ENCODE measurements at regions not wholly inside any gene's neighbourhood (a gene's known extent, or its start where the extent isn't known, plus 50 kb on each side); places are given as distances from the start of the nearest gene placed in this dataset.

DNA sequence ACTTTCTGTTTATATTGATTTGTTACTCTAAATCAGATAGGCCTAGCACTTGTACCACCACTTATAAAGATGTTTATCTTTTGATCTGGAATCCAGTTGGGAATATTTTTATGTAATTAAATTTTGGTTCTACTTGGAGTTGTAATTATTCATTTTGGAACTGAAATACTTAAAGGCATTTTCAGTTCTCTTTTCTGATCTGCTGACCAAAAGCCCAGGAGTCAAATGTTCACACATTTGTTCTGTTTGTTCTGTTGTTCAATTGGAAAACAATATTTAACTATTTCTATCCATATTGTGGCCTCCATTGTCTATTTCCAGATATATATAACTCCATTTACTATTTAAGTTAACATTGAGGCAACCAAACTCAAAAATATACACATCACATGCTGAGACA is 912.4 kb upstream of the EPHA6 start:
- no peaks in the 10 kb centered on the region for H3K9me3 Mint-ChIP-seq (ENCODE audit: unreplicated experiment)
- no peak overlapping the region for H3K27ac Mint-ChIP-seq (ENCODE audit: unreplicated experiment)
- H3K4me1 Mint-ChIP-seq (ENCODE audit: low read depth, unreplicated experiment) = peaks cover 5% of the 10 kb centered on the region
- Histone ChIP-seq H2AFZ (ENCODE audit: low read depth, low read length) (no peak overlapping the region), H3K36me3 (ENCODE audit: insufficient read depth, low read length) (no peaks in the 10 kb centered on the region), H3K27me3 (ENCODE audit: insufficient read depth, low read length) (no peaks in the 10 kb centered on the region), H3K9me3 (ENCODE audit: insufficient read depth, low read depth, low read length) (no peaks in the 10 kb centered on the region), H3K4me2 (ENCODE audit: low read length) (no peak overlapping the region), H3K4me3 (ENCODE audit: insufficient read depth, low read depth, low read length) (no peak overlapping the region), H3K4me1 (ENCODE audit: insufficient read depth, low read length) (no peaks in the 10 kb centered on the region), H3K79me2 (ENCODE audit: insufficient read depth, low read length) (no peaks in the 10 kb centered on the region), H3K9ac (ENCODE audit: low read length) (no peak overlapping the region), H3K27ac (ENCODE audit: low read depth, low read length) (no peak overlapping the region), H4K20me1 (ENCODE audit: insufficient read depth, low read length) (no peaks in the 10 kb centered on the region)
- TF ChIP-seq EZH2 (IDR thresholded peaks at IDR 0.05; ENCODE audit: insufficient read depth, low read length) = no peak
- TF ChIP-seq, protein P1, sequence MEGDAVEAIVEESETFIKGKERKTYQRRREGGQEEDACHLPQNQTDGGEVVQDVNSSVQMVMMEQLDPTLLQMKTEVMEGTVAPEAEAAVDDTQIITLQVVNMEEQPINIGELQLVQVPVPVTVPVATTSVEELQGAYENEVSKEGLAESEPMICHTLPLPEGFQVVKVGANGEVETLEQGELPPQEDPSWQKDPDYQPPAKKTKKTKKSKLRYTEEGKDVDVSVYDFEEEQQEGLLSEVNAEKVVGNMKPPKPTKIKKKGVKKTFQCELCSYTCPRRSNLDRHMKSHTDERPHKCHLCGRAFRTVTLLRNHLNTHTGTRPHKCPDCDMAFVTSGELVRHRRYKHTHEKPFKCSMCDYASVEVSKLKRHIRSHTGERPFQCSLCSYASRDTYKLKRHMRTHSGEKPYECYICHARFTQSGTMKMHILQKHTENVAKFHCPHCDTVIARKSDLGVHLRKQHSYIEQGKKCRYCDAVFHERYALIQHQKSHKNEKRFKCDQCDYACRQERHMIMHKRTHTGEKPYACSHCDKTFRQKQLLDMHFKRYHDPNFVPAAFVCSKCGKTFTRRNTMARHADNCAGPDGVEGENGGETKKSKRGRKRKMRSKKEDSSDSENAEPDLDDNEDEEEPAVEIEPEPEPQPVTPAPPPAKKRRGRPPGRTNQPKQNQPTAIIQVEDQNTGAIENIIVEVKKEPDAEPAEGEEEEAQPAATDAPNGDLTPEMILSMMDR (IDR thresholded peaks at IDR 0.05; ENCODE audit: insufficient read depth, low read depth, low read length) = no peak
- no peaks in the 10 kb centered on the region for H3K36me3 Mint-ChIP-seq (ENCODE audit: low read depth, unreplicated experiment)
- no peaks in the 10 kb centered on the region for H3K27me3 Mint-ChIP-seq (ENCODE audit: low read depth, unreplicated experiment)
- no peak for DNase-seq (ENCODE audit: low read depth)
- no peak overlapping the region for H3K4me3 Mint-ChIP-seq (ENCODE audit: unreplicated experiment)
- no peak for FAIRE-seq

DNA sequence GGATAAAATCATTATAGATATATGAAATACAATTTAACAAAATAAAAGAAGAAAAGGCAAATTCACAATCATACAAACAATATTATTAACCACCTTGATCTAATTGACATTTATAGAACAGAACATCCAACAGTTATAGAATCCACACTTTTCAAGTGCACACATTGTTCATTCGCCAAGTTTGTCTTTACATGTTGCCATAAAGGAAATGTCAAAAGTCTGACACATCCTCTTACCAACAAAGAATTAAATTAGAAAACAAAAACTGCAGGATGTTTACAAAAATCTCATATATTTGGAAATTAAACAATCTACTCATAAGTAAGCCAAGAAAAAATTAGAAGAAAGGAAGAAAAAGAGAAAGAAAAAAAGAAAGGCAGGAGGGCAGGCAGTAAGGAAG is 909.2 kb upstream of the EPHA6 start:
- Mint-ChIP-seq H3K27ac (ENCODE audit: unreplicated experiment) (no peak overlapping the region), H3K27me3 (ENCODE audit: low read depth, unreplicated experiment) (no peaks in the 10 kb centered on the region), H3K4me3 (ENCODE audit: unreplicated experiment) (no peak overlapping the region), H3K9me3 (ENCODE audit: unreplicated experiment) (no peaks in the 10 kb centered on the region), H3K36me3 (ENCODE audit: low read depth, unreplicated experiment) (no peaks in the 10 kb centered on the region), H3K4me1 (ENCODE audit: low read depth, unreplicated experiment) (no peaks in the 10 kb centered on the region)
- no peaks in the 10 kb centered on the region for H3K4me1 ChIP-seq (ENCODE audit: insufficient read depth, low read length)
- H3K4me3 ChIP-seq (ENCODE audit: insufficient read depth, low read depth, low read length) = no peak overlapping the region
- H3K4me2 ChIP-seq (ENCODE audit: low read length) = no peak overlapping the region
- no peaks in the 10 kb centered on the region for H4K20me1 ChIP-seq (ENCODE audit: insufficient read depth, low read length)
- H3K9me3 ChIP-seq (ENCODE audit: insufficient read depth, low read depth, low read length) = no peaks in the 10 kb centered on the region
- DNase-seq (ENCODE audit: low read depth) = no peak
- no peak overlapping the region for H3K9ac ChIP-seq (ENCODE audit: low read length)
- FAIRE-seq = no peak
- no peak overlapping the region for H2AFZ ChIP-seq (ENCODE audit: low read depth, low read length)
- no peak overlapping the region for H3K27ac ChIP-seq (ENCODE audit: low read depth, low read length)
- H3K27me3 ChIP-seq (ENCODE audit: insufficient read depth, low read length) = no peaks in the 10 kb centered on the region
- TF ChIP-seq EZH2 (IDR thresholded peaks at IDR 0.05; ENCODE audit: insufficient read depth, low read length) = no peak
- TF ChIP-seq, protein P1 (IDR thresholded peaks at IDR 0.05; ENCODE audit: insufficient read depth, low read depth, low read length) = no peak
- no peaks in the 10 kb centered on the region for H3K79me2 ChIP-seq (ENCODE audit: insufficient read depth, low read length)
- H3K36me3 ChIP-seq (ENCODE audit: insufficient read depth, low read length) = no peaks in the 10 kb centered on the region

DNA sequence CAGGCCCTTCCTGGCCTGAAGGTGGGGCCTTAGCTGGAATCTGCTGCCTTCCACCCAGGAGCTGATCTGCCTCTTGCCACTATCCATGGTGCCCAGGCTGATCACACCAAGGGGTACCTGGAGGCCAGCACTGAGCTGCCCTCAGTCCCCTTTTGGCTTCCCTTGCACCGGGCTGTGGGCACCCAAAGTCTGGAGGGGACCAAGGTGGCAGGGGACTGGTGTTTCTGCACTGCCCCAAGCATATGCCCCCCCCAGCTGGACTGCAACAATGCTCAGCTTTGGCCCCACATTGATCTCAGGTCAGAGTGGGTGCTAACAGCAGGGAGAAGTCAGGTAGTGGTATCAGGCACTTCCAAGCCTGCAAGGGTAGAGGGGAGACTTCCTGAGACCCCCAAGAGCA is 902.6 kb upstream of the EPHA6 start:
- FAIRE-seq = no peak
- Histone ChIP-seq H3K27ac (ENCODE audit: low read depth, low read length) (no peak overlapping the region), H3K79me2 (ENCODE audit: insufficient read depth, low read length) (no peaks in the 10 kb centered on the region), H3K4me1 (ENCODE audit: insufficient read depth, low read length) (no peaks in the 10 kb centered on the region), H3K36me3 (ENCODE audit: insufficient read depth, low read length) (no peaks in the 10 kb centered on the region), H3K9ac (ENCODE audit: low read length) (no peak overlapping the region), H4K20me1 (ENCODE audit: insufficient read depth, low read length) (no peaks in the 10 kb centered on the region), H2AFZ (ENCODE audit: low read depth, low read length) (no peak overlapping the region), H3K4me2 (ENCODE audit: low read length) (no peak overlapping the region), H3K4me3 (ENCODE audit: insufficient read depth, low read depth, low read length) (no peak overlapping the region), H3K27me3 (ENCODE audit: insufficient read depth, low read length) (no peaks in the 10 kb centered on the region), H3K9me3 (ENCODE audit: insufficient read depth, low read depth, low read length) (peaks cover 12% of the 10 kb centered on the region)
- no peak overlapping the region for H3K4me3 Mint-ChIP-seq (ENCODE audit: unreplicated experiment)
- no peaks in the 10 kb centered on the region for H3K4me1 Mint-ChIP-seq (ENCODE audit: low read depth, unreplicated experiment)
- H3K36me3 Mint-ChIP-seq (ENCODE audit: low read depth, unreplicated experiment) = no peaks in the 10 kb centered on the region
- H3K9me3 Mint-ChIP-seq (ENCODE audit: unreplicated experiment) = peaks cover 3% of the 10 kb centered on the region
- no peak for DNase-seq (ENCODE audit: low read depth)
- H3K27me3 Mint-ChIP-seq (ENCODE audit: low read depth, unreplicated experiment) = no peaks in the 10 kb centered on the region
- no peak overlapping the region for H3K27ac Mint-ChIP-seq (ENCODE audit: unreplicated experiment)
- no peak for TF ChIP-seq EZH2 (IDR thresholded peaks at IDR 0.05; ENCODE audit: insufficient read depth, low read length)
- TF ChIP-seq, protein P1 (IDR thresholded peaks at IDR 0.05; ENCODE audit: insufficient read depth, low read depth, low read length) = no peak

Measured in astrocyte (in vitro differentiated cells and primary cell).